Esophagus muscularis mucosa (tissue), 4 donors: ENCODE measurements at regions not wholly inside any gene's neighbourhood (a gene's known extent, or its start where the extent isn't known, plus 50 kb on each side); places are given as distances from the start of the nearest gene placed in this dataset.

Experiments used
- EP300 ChIP-seq: sonication (generic); formaldehyde crosslinking; IDR thresholded peaks from one replicate; pipeline ENCODE4 v1.6.1; 2017; ENCODE audit warnings: antibody characterized with exemption
- POLR2A ChIP-seq: fragments of 450-650 bp; IDR thresholded peaks from one replicate; pipeline ENCODE4 v1.6.1; 2017; ENCODE audit warnings: antibody characterized with exemption, moderate library complexity, mild to moderate bottlenecking, low read depth
- POLR2AphosphoS5 ChIP-seq, 2 donors: sonication (generic); formaldehyde crosslinking; IDR thresholded peaks; one replicate each; pipeline ENCODE4 v1.6.1; 2017; ENCODE audit warnings: antibody characterized with exemption in 2 of 2
- TF ChIP-seq, protein P1 (sequence below), 3 experiments: fragments of 200-600 bp in 2 of 3; fragments of 450-650 bp in 1 of 3; sonication (generic) in 2 of 3; IDR thresholded peaks; one replicate each; pipeline ENCODE4 v1.5.1; 2017 to 2019; ENCODE audit warnings: antibody characterized with exemption in 3 of 3, mild to moderate bottlenecking in 2 of 3, moderate library complexity in 1 of 3

DNA sequence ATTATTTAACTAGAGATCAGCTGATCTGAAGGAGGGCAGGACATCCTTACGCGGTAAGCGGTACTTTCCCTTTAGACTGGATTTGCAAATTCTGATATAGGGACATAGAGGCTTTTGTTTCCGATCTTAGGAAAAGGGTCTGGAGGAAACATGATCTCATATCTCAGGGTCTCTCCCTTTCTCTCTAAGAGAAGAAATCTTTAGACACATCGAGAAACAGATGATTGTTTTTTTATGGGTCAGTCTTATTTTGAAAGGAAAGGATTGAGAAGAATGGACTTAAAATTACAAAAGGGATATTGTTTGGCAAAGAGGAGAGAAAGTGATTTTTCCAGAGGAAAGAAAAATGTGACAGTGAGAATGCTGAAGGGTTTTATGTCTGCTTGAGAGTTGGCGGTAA is 83.9 kb upstream of the OGFRL1 start:
- TF ChIP-seq POLR2A (no peak), EP300 (no peak), POLR2AphosphoS5 (IDR thresholded peaks at IDR 0.05) (no peak)
- TF ChIP-seq, protein P1, sequence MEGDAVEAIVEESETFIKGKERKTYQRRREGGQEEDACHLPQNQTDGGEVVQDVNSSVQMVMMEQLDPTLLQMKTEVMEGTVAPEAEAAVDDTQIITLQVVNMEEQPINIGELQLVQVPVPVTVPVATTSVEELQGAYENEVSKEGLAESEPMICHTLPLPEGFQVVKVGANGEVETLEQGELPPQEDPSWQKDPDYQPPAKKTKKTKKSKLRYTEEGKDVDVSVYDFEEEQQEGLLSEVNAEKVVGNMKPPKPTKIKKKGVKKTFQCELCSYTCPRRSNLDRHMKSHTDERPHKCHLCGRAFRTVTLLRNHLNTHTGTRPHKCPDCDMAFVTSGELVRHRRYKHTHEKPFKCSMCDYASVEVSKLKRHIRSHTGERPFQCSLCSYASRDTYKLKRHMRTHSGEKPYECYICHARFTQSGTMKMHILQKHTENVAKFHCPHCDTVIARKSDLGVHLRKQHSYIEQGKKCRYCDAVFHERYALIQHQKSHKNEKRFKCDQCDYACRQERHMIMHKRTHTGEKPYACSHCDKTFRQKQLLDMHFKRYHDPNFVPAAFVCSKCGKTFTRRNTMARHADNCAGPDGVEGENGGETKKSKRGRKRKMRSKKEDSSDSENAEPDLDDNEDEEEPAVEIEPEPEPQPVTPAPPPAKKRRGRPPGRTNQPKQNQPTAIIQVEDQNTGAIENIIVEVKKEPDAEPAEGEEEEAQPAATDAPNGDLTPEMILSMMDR (IDR thresholded peaks at IDR 0.05), result no peak
